ENCODE measurements at regions not wholly inside any gene's neighbourhood (a gene's known extent, or its start where the extent isn't known, plus 50 kb on each side); places are given as distances from the start of the nearest gene placed in this dataset.
"Not testable (repeated sequence)": the region's sequence is repeated elsewhere in the genome, so short reads cannot be mapped to it uniquely, and the experiment has no call there.

DNA sequence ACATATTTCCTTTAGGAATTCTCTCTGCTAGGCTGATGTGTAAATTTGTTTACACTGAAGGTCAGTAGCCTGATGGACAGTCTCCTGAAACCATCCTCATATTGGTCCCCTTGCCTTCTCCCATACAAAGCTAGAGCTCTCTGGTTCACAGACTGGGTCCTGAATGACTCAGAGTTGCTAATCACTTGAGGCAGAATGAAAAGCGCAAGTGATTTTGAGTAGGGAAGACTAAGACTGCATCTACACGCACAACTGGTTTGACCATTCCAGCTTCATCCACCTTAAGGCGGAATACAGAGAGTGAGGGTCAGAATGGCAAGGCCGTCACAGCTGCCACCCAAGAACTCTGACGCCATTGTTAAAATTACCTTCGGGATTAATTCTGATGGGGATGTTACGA is 70.2 kb upstream of the KIF26B start:
- Mint-ChIP-seq H3K36me3 (no peaks in the 10 kb centered on the region), H3K27ac (no peak overlapping the region), H3K4me1 (no peaks in the 10 kb centered on the region), H3K9me3 (no peaks in the 10 kb centered on the region), H3K27me3 (no peaks in the 10 kb centered on the region), H3K4me3 (no peak overlapping the region)
- CTCF ChIA-PET: no interaction called here
- no peak for DNase-seq

DNA sequence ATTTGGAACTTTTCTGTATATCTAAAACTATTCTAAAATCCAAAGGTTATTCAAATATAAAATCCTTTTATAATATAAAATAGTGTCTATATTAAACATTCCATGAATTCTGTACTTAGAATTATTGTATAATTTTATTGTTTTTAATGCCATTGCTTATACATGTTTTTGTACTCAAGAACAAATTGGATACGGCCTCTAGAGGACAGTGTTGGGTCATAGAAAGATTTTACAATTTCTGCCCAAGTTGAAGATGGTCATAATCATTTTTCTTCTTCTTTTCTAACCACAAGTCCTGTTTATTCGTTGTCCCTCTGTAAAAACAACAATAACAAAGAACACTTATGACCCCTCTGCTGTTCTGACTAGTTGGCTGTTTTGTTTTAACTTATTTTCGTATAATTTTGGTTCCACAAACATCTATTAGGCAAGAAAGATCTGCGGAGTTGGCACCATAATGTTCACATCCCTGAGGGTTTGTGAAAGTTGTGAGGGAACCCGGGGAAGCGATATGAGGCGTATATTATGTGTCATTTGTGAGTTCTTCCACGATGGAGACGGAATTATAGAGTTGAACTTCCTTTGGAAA is 75.7 kb upstream of the KIF26B start:
- Mint-ChIP-seq H3K4me3 (no peak overlapping the region), H3K4me1 (no peaks in the 10 kb centered on the region), H3K27ac (no peak overlapping the region), H3K36me3 (no peaks in the 10 kb centered on the region), H3K27me3 (peaks cover 5% of the 10 kb centered on the region), H3K9me3 (no peaks in the 10 kb centered on the region)
- DNase-seq: no peak
- CTCF ChIA-PET: interaction anchor here (1.2 kb wide), 1 partner anchor 926 kb away, joined by 3 read pairs; no protein-coding TSS in a partner anchor

DNA sequence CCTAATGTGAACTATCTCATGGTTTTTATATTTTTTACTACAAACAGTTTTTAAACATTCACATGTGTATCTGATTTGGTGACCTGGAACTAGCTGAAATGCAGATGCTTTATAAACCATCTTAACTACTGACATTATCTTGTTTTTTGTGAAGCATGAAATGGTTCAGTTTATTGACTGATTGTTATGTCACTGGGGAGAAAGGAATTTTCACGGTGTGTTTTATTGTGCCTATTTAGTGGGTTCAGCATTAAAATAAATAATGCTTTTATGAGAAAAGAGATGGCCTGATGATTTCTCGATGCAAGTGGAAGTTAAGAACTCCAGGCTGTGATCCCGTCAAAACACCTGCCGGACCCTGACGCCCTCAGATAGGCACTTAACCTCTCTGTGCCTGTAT is 79.9 kb upstream of the KIF26B start:
- no peak for DNase-seq
- CTCF ChIA-PET: no interaction called here
- no peaks in the 10 kb centered on the region for H3K4me1 Mint-ChIP-seq
- H3K36me3 Mint-ChIP-seq: no peaks in the 10 kb centered on the region
- no peak overlapping the region for H3K27ac Mint-ChIP-seq
- no peaks in the 10 kb centered on the region for H3K9me3 Mint-ChIP-seq
- no peak overlapping the region for H3K4me3 Mint-ChIP-seq
- H3K27me3 Mint-ChIP-seq: peaks cover 5% of the 10 kb centered on the region

DNA sequence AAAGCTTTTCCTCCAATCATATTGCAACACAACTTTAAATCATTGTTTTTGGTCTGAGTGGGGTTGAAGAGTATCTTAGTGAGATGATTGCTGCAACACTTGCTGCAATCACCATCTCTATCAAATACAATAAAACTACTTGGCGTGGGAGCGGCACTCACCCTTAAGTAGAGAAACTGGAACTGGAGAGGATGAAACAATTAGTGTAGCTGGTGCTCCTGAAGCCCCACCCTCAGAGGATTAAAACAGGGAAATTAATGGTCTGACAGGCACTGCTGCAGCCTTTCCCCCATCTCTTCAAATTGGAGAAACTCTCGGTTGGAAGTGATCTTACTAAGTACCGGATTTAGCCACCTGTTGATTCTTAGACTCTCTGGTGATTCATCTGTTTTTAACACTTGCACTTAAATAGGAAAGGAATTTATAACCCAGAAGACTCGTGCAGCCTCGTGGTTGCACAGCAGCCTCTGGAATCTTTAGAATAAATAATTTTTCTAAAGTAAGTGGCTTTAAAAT is 80.5 kb upstream of the KIF26B start:
- Mint-ChIP-seq H3K9me3 (no peaks in the 10 kb centered on the region), H3K4me3 (no peak overlapping the region), H3K27ac (no peak overlapping the region), H3K36me3 (no peaks in the 10 kb centered on the region), H3K27me3 (peaks cover 5% of the 10 kb centered on the region), H3K4me1 (no peaks in the 10 kb centered on the region)
- DNase-seq: no peak
- CTCF ChIA-PET: no interaction called here

DNA sequence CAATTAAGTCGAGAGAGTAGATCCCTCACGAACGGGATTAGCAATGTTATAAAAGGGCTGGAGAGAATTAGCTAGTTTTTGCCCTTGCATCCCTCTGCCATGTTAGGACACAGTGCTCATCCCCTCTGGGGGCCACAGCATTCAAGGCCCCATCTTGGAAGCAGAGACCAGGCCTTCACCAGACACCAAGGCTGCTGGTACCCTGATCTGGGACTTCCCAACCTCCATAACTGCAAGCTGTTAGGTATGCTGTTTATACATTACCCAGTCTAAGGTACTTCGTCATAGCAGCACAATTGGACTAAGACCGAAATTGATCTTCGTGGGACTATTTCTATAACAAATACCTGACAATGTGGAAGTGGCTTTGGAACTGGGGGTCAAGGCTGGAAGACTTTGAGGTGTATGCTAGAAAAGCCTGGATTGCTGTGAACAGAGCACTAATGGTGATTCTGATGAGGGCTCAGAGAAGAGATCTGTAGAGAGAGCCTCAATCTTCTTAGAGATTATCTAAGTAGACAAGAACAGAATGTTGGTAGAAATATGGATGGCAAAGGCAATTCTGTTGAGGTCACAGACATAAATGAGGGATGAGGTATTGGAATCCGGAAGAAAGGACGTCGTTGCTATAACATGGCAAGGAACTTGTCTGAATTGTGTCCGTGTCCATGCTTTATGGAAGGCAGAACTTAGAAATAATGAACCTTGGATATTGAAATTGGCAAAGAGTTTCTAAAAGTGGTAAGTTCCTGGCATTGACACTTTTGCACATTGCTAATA is 83.8 kb upstream of the KIF26B start:
- no peaks in the 10 kb centered on the region for H3K36me3 Mint-ChIP-seq

DNA sequence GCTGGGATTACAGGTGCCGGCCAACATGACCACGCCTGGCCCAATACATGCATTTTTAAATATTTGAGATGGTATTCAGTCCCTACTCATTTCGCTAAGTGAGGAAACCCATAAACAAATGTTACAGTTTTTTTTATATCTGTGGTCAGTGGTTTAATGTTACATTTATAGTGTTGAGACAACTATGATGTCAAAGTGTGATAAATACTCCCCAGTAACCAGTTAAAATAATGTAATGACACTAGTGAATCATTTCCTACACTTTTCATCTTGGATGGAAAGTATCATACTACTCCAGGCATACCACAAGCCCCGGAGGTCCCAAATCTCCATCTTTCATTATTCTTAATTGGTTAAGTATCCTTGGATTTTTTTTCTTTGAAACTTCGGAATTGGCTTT is 87.5 kb upstream of the KIF26B start:
- no peak overlapping the region for H3K27ac Mint-ChIP-seq
- CTCF ChIA-PET: no interaction called here
- no peaks in the 10 kb centered on the region for H3K36me3 Mint-ChIP-seq
- H3K4me3 Mint-ChIP-seq: no peak overlapping the region
- no peak for DNase-seq
- H3K27me3 Mint-ChIP-seq: peaks cover 4% of the 10 kb centered on the region
- no peaks in the 10 kb centered on the region for H3K9me3 Mint-ChIP-seq
- no peaks in the 10 kb centered on the region for H3K4me1 Mint-ChIP-seq

More for the DNA sequence above, 83.8 kb upstream of the KIF26B start:
- Mint-ChIP-seq H3K4me3 (no peak overlapping the region), H3K27me3 (peaks cover 5% of the 10 kb centered on the region), H3K9me3 (no peaks in the 10 kb centered on the region), H3K4me1 (no peaks in the 10 kb centered on the region), H3K27ac (no peak overlapping the region)
- no peak for DNase-seq
- CTCF ChIA-PET: no interaction called here

DNA sequence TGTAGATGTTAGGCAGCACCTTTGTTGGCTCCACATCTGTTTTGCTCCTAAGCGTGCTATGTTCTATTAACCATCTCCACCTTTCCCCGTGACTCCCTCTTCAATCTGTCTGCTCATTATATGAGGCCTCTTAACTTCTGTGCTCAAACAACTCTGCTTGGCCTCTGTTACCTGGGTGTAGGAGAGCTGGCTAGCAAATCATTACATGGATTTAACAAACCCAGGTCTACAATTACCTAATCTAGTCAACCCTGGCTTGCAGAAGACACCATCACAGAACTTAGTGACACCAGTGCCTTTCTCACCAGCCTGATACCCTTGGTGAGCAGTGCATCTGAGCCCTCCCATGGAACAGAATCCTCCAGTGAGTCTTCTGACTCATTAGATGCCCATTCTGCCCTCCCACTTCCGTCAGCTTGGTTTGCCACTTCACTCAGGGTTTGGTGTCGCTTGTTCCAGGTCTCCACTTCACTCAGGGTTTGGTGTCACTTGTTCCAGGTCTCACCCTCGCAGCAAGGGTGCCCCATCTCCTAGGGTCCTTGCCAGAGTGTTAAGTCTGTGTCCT is 92.0 kb upstream of the KIF26B start:
- Mint-ChIP-seq H3K4me1 (no peaks in the 10 kb centered on the region), H3K36me3 (no peaks in the 10 kb centered on the region), H3K27ac (no peak overlapping the region), H3K27me3 (peaks cover 4% of the 10 kb centered on the region), H3K4me3 (no peak overlapping the region), H3K9me3 (no peaks in the 10 kb centered on the region)
- no peak for DNase-seq
- CTCF ChIA-PET: no interaction called here

DNA sequence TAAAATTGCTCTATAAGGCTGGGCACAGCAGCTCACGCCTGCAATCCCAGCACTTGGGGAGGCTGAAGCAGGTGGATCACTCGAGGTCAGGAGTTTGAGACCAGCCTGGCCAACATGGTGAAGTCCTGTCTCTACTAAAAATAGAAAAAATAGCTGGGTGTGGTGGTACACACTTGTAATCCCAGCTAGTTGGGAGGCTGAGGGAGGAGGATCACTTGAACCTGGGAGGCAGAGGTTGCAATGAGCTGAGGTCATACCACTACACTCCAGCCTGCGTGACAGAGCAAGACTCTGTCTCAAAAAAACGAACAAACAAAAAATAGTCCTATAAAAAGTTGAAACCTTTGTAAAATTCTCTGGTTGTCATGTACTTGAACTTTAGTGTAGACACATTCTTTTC is 93.0 kb upstream of the KIF26B start:
- not testable (repeated sequence) for H3K36me3 Mint-ChIP-seq, H3K27ac Mint-ChIP-seq, H3K4me3 Mint-ChIP-seq, H3K4me1 Mint-ChIP-seq, DNase-seq, H3K27me3 Mint-ChIP-seq, H3K9me3 Mint-ChIP-seq
- CTCF ChIA-PET: interaction anchor here (1.6 kb wide), 1 partner anchor 19 kb away, joined by 7 read pairs; no protein-coding TSS in a partner anchor

DNA sequence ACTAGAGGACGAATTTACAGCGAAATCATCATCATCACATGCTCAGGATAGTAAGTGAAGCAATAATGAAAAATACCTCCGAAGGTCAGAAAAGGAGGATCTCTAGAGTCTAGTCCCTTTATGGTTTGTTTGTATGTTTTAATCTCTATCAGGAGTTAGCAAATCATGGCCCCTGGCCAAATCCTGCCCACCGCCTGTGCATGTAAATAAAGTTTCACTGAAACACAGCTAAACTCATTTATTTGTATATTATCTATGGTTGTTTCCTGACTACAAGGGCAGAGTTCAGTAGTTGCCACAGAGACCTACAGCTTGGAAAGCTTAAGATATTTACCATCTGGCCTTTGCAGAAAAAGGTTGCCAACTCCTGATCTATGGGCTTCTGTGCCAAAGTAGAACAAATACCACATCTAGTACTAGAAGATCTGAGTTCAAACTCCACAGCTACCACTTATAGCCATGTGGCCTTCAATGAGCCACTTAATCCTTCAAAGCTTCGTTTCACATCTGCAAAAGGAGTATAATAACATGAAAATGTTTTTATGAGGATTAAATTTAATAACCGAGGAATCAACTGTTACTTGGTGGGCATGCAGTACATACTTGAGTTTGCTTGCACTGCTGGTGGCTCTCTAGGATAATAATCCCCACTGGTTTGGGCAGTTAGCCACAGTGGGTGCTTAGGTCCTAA is 94.0 kb upstream of the KIF26B start:
- no peak for DNase-seq
- Mint-ChIP-seq H3K9me3 (no peaks in the 10 kb centered on the region), H3K27ac (no peak overlapping the region), H3K4me1 (no peaks in the 10 kb centered on the region), H3K4me3 (no peak overlapping the region), H3K27me3 (peaks cover 4% of the 10 kb centered on the region), H3K36me3 (no peaks in the 10 kb centered on the region)
- CTCF ChIA-PET: interaction anchor here (0.8 to 1.6 kb wide), 4 partner anchors 9 to 92 kb away, joined by 3 to 7 read pairs (median 4); no protein-coding TSS in a partner anchor

DNA sequence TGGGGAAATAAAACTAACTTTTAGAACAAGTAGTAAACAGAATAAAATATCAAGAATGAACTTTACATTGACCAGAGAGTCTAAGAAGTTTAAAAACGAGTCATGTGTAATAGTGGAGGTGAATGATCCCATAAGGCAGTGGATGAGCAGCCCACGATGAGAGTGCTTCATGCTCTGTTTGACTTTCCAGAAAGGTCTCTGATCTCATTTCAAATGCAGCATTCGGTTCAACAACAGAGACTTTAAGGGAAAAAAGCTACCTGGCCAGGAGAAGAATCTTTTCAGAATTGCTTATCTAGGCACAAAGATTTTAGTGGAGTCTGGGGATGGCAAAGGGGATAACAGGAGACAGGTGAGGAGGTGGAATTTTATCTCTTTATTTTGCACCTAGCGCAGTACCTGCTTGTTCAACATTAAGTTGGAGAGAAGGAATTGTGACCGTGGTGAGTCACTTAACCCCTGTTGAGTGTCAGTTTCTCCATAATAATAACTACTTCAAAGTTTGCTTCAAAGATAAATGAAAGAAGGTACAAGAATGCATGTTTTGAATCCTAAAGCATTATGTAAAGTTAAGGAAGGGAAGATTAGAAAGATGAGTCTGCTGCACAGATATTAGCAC is 94.9 kb upstream of the KIF26B start:
- CTCF ChIA-PET: interaction anchor here (0.8 to 1.3 kb wide), 3 partner anchors 8 to 93 kb away, joined by 3 to 4 read pairs (median 3); no protein-coding TSS in a partner anchor
- Mint-ChIP-seq H3K4me3 (no peak overlapping the region), H3K27me3 (no peaks in the 10 kb centered on the region), H3K36me3 (no peaks in the 10 kb centered on the region), H3K4me1 (no peaks in the 10 kb centered on the region), H3K27ac (no peak overlapping the region), H3K9me3 (no peaks in the 10 kb centered on the region)
- no peak for DNase-seq

DNA sequence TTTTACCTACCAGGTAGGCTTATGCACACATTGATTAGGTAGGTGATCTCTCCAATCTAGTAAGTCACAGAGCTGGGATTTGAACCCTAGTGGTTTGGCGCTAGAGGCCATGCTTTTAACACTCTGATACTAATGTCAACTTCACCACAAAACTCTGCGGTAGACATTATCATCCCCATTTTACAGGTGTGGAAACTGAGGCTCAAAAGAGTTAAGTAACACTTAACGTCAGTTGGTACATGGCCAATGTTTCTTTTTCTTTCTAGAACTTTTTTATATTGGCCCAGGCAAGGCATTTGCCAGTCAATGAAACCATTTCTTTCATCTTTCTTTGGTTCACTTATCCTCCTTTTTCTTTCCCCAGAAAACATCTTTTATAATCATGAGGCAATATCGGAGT is 95.9 kb upstream of the KIF26B start:
- Mint-ChIP-seq H3K27ac (no peak overlapping the region), H3K27me3 (peaks cover 4% of the 10 kb centered on the region), H3K4me1 (no peaks in the 10 kb centered on the region), H3K36me3 (no peaks in the 10 kb centered on the region), H3K4me3 (no peak overlapping the region), H3K9me3 (no peaks in the 10 kb centered on the region)
- no peak for DNase-seq
- CTCF ChIA-PET: no interaction called here

DNA sequence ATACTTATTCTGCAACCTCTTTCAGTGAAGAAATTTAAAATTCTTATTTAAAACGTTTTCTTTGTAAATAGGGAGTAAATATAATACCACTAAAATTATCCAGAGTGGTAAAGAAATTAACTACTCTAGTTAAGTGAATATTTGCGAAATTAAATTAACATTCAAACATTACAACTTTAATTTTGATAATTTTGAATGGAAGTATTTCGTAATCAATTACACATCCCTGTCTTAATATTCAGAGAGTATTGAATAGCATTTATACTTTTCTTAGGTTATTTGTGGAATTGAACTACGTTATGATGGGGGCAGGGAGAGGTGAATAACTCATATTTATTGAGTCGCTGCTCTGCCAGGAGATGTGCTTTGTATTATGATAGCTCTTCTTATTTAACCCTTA is 96.3 kb upstream of the KIF26B start:
- CTCF ChIA-PET: no interaction called here
- no peak overlapping the region for H3K27ac Mint-ChIP-seq
- DNase-seq: no peak
- peaks cover 4% of the 10 kb centered on the region for H3K27me3 Mint-ChIP-seq
- H3K4me1 Mint-ChIP-seq: no peaks in the 10 kb centered on the region
- H3K9me3 Mint-ChIP-seq: no peaks in the 10 kb centered on the region
- no peaks in the 10 kb centered on the region for H3K36me3 Mint-ChIP-seq
- H3K4me3 Mint-ChIP-seq: no peak overlapping the region

DNA sequence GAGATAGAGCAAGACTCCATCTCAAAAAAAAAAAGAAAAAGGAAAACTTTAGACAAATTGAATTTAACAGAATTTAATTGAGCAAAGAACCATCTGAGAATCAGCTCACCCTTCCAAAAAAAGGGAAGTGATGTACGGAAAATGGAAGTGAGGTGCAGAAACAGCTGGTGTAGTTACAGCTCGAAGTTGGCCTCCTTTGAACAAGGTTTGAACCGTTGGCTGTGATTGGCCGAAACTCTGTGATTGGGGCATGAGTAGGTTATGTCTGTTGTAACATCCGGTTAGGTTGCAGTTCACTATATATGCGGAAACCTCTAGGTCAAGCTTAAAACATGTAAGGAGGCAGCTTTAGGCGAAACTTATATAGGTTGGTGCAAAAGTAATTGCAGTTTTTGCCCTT is 97.9 kb upstream of the KIF26B start:
- Mint-ChIP-seq H3K4me3 (no peak overlapping the region), H3K36me3 (no peaks in the 10 kb centered on the region), H3K4me1 (peaks cover 8% of the 10 kb centered on the region), H3K27me3 (peaks cover 4% of the 10 kb centered on the region), H3K9me3 (no peaks in the 10 kb centered on the region), H3K27ac (no peak overlapping the region)
- CTCF ChIA-PET: interaction anchor here (1.6 kb wide), 1 partner anchor 14 kb away, joined by 5 read pairs; no protein-coding TSS in a partner anchor
- DNase-seq: no peak

DNA sequence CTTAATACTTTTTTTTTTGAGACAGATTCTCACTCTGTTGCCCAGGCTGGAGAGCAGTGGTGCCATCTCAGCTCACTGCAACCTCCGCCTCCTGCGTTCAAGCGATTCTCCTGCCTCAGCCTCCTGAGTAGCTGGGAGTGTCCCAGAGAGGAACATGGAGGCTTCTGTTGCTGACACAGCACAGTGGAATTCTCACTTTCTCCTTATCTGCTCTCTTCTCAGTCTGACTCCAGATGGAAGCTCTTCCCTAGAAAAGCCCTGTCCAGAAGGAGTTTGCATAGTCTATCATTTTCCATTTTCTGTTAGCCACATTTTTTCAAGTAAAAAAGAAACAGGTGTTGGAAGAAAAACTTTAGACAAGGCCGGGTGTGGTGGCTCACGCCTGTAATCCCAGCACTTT is 98.5 kb upstream of the KIF26B start:
- not testable (repeated sequence) for H3K9me3 Mint-ChIP-seq, DNase-seq, H3K36me3 Mint-ChIP-seq, H3K4me3 Mint-ChIP-seq, H3K27me3 Mint-ChIP-seq, H3K27ac Mint-ChIP-seq
- CTCF ChIA-PET: interaction anchor here (1.6 kb wide), 1 partner anchor 14 kb away, joined by 5 read pairs; no protein-coding TSS in a partner anchor
- H3K4me1 Mint-ChIP-seq: peaks cover 14% of the 10 kb centered on the region

All from activated naive CD4-positive, alpha-beta T cell treated with anti-CD3 and anti-CD28 coated beads, Interleukin-2, amount 10 ng/mL, durations not matched to agents 7 days and 5 days (primary cell).